HepG2 (cell line): ENCODE measurements at regions not wholly inside any gene's neighbourhood (a gene's known extent, or its start where the extent isn't known, plus 50 kb on each side); places are given as distances from the start of the nearest gene placed in this dataset.

Source experiments
- ARID2 ChIP-seq: sonication (generic); formaldehyde crosslinking; IDR thresholded peaks from 2 replicates; pipeline ENCODE4 v1.8.1; 2022; ENCODE audit warnings: mild to moderate bottlenecking, missing genetic modification reagents, borderline replicate concordance
- GTF3A ChIP-seq: sonication (generic); formaldehyde crosslinking; conservative IDR thresholded peaks from 2 replicates; pipeline ENCODE4 v1.4.0; 2020; ENCODE audit warnings: mild to moderate bottlenecking, missing genetic modification reagents
- NAIF1 ChIP-seq: sonication (generic); formaldehyde crosslinking; IDR thresholded peaks from 2 replicates; pipeline ENCODE4 v1.5.0; 2020; ENCODE audit warnings: mild to moderate bottlenecking, missing genetic modification reagents, borderline replicate concordance
- SAP130 ChIP-seq: IDR thresholded peaks from 2 replicates; pipeline ENCODE4 v1.6.1; 2016; ENCODE audit warnings: low read depth
- TF ChIP-seq, protein P1 (sequence below): sonication (generic); formaldehyde crosslinking; IDR thresholded peaks from 2 replicates; pipeline ENCODE4 v1.4.0; 2020; ENCODE audit warnings: missing genetic modification reagents, mild to moderate bottlenecking, borderline replicate concordance
- TF ChIP-seq, protein P2 (sequence below): sonication (generic); formaldehyde crosslinking; IDR thresholded peaks from 2 replicates; pipeline ENCODE4 v1.4.0; 2020; ENCODE audit warnings: mild to moderate bottlenecking, missing genetic modification reagents
- TF ChIP-seq, protein P3 (sequence below): sonication (generic); formaldehyde crosslinking; IDR thresholded peaks from 2 replicates; pipeline ENCODE4 v1.9.0; 2022; ENCODE audit warnings: low read depth, missing genetic modification reagents
- TF ChIP-seq, protein P4 (sequence below): IDR thresholded peaks from 2 replicates; pipeline ENCODE4 v1.4.0; 2020; ENCODE audit warnings: mild to moderate bottlenecking, missing genetic modification reagents

DNA sequence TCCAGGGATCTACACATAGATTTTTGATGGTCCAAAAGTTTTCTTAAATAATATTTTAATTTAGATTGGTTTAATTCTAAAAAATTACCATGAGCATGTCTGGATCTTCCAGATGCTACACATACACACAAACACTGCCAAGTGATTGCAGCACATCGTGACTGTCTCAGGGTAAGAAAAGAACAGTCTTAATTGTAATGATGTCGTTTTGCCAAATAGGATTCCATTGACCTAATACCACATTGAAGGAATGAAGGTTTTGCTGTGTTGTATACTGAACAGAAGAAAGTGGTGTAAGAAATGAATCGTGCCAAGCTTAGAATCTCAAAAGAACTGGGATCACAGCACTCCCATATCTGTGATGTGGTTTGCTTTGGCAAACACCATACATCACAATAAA is 633.3 kb upstream of the CAMK1G start (continued):
- TF ChIP-seq SAP130 (CRISPR knock-in tag), result no peak
- TF ChIP-seq, protein P1, sequence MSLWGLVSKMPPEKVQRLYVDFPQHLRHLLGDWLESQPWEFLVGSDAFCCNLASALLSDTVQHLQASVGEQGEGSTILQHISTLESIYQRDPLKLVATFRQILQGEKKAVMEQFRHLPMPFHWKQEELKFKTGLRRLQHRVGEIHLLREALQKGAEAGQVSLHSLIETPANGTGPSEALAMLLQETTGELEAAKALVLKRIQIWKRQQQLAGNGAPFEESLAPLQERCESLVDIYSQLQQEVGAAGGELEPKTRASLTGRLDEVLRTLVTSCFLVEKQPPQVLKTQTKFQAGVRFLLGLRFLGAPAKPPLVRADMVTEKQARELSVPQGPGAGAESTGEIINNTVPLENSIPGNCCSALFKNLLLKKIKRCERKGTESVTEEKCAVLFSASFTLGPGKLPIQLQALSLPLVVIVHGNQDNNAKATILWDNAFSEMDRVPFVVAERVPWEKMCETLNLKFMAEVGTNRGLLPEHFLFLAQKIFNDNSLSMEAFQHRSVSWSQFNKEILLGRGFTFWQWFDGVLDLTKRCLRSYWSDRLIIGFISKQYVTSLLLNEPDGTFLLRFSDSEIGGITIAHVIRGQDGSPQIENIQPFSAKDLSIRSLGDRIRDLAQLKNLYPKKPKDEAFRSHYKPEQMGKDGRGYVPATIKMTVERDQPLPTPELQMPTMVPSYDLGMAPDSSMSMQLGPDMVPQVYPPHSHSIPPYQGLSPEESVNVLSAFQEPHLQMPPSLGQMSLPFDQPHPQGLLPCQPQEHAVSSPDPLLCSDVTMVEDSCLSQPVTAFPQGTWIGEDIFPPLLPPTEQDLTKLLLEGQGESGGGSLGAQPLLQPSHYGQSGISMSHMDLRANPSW (CRISPR knock-in tag), result no peak
- TF ChIP-seq, protein P2, sequence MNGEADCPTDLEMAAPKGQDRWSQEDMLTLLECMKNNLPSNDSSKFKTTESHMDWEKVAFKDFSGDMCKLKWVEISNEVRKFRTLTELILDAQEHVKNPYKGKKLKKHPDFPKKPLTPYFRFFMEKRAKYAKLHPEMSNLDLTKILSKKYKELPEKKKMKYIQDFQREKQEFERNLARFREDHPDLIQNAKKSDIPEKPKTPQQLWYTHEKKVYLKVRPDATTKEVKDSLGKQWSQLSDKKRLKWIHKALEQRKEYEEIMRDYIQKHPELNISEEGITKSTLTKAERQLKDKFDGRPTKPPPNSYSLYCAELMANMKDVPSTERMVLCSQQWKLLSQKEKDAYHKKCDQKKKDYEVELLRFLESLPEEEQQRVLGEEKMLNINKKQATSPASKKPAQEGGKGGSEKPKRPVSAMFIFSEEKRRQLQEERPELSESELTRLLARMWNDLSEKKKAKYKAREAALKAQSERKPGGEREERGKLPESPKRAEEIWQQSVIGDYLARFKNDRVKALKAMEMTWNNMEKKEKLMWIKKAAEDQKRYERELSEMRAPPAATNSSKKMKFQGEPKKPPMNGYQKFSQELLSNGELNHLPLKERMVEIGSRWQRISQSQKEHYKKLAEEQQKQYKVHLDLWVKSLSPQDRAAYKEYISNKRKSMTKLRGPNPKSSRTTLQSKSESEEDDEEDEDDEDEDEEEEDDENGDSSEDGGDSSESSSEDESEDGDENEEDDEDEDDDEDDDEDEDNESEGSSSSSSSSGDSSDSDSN (CRISPR knock-in tag), result no peak
- TF ChIP-seq GTF3A (CRISPR knock-in tag), result no peak
- TF ChIP-seq, protein P3, sequence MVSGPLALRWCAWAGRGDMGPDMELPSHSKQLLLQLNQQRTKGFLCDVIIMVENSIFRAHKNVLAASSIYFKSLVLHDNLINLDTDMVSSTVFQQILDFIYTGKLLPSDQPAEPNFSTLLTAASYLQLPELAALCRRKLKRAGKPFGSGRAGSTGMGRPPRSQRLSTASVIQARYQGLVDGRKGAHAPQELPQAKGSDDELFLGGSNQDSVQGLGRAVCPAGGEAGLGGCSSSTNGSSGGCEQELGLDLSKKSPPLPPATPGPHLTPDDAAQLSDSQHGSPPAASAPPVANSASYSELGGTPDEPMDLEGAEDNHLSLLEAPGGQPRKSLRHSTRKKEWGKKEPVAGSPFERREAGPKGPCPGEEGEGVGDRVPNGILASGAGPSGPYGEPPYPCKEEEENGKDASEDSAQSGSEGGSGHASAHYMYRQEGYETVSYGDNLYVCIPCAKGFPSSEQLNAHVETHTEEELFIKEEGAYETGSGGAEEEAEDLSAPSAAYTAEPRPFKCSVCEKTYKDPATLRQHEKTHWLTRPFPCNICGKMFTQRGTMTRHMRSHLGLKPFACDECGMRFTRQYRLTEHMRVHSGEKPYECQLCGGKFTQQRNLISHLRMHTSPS (CRISPR knock-in tag), result no peak
- TF ChIP-seq, protein P4, sequence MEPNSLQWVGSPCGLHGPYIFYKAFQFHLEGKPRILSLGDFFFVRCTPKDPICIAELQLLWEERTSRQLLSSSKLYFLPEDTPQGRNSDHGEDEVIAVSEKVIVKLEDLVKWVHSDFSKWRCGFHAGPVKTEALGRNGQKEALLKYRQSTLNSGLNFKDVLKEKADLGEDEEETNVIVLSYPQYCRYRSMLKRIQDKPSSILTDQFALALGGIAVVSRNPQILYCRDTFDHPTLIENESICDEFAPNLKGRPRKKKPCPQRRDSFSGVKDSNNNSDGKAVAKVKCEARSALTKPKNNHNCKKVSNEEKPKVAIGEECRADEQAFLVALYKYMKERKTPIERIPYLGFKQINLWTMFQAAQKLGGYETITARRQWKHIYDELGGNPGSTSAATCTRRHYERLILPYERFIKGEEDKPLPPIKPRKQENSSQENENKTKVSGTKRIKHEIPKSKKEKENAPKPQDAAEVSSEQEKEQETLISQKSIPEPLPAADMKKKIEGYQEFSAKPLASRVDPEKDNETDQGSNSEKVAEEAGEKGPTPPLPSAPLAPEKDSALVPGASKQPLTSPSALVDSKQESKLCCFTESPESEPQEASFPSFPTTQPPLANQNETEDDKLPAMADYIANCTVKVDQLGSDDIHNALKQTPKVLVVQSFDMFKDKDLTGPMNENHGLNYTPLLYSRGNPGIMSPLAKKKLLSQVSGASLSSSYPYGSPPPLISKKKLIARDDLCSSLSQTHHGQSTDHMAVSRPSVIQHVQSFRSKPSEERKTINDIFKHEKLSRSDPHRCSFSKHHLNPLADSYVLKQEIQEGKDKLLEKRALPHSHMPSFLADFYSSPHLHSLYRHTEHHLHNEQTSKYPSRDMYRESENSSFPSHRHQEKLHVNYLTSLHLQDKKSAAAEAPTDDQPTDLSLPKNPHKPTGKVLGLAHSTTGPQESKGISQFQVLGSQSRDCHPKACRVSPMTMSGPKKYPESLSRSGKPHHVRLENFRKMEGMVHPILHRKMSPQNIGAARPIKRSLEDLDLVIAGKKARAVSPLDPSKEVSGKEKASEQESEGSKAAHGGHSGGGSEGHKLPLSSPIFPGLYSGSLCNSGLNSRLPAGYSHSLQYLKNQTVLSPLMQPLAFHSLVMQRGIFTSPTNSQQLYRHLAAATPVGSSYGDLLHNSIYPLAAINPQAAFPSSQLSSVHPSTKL (CRISPR knock-in tag), result no peak
- TF ChIP-seq ARID2, result no peak
- no peak for TF ChIP-seq NAIF1 (CRISPR knock-in tag)
